Activated naive CD8-positive, alpha-beta T cell treated with anti-CD3 and anti-CD28 coated beads, Interleukin-2, amount 10 ng/mL, durations not matched to agents 7 days and 5 days (primary cell): ENCODE measurements at regions not wholly inside any gene's neighbourhood (a gene's known extent, or its start where the extent isn't known, plus 50 kb on each side); places are given as distances from the start of the nearest gene placed in this dataset.
"Not testable (repeated sequence)": the region's sequence is repeated elsewhere in the genome, so short reads cannot be mapped to it uniquely, and the experiment has no call there.

Experiments
- ATAC-seq: fragments of 150-1000 bp; cut with Tn5 transposase; one replicate; pipeline ENCODE4 v1.10.0; 2021; ENCODE audit warnings: low read depth, moderate library complexity
- POLR2A ChIA-PET: fragments of 350-600 bp; sonication (Branson Sonifier 250); formaldehyde crosslinking; loops from one replicate; lab custom pipeline; 2021; ENCODE audit warnings: antibody characterized with exemption; lab: Charles Lee
- DNase-seq: peaks from one replicate; pipeline ENCODE4 v3.0.0; 2021
- H3K27ac Mint-ChIP-seq: one replicate; pipeline ENCODE4 v1.8.0; 2022; ENCODE audit warnings: mild to moderate bottlenecking, mixed read lengths
- H3K27me3 Mint-ChIP-seq: one replicate; pipeline ENCODE4 v1.8.0; 2022; ENCODE audit warnings: mild to moderate bottlenecking, moderate library complexity, mixed read lengths
- H3K36me3 Mint-ChIP-seq: one replicate; pipeline ENCODE4 v1.8.0; 2021; ENCODE audit warnings: mild to moderate bottlenecking, mixed read lengths
- H3K4me1 Mint-ChIP-seq: one replicate; pipeline ENCODE4 v1.8.0; 2021; ENCODE audit warnings: mixed read lengths
- H3K4me3 Mint-ChIP-seq: one replicate; pipeline ENCODE4 v1.8.0; 2022; ENCODE audit warnings: mild to moderate bottlenecking, moderate library complexity, mixed read lengths
- H3K9me3 Mint-ChIP-seq: one replicate; pipeline ENCODE4 v1.8.0; 2021; ENCODE audit warnings: mixed read lengths

DNA sequence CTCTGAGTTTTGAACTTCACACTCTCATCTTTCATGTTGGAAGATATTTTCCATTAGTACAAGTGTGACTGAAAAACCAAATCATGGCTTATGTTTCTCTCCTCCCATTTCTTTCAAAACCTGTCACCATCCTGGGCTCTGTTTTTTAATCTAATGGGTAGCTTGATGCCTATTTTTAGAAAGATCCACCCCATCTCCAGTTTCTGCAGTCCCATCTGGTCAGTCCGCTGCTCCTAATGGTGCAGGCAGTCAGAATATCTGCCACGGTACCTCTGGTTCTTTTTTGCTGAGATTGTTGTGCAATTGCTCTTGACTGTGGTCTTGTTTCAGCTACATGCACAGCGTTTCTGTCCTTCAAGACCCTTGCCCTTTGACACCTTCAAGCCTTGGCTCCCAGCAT lies 240.9 kb upstream of the CADM2 start:
- no peak overlapping the region for H3K4me3 Mint-ChIP-seq
- POLR2A ChIA-PET: no interaction called here
- peaks cover 2% of the 10 kb centered on the region for H3K9me3 Mint-ChIP-seq
- H3K27ac Mint-ChIP-seq: no peak overlapping the region
- DNase-seq (no peak), ATAC-seq (no peak)
- H3K27me3 Mint-ChIP-seq: no peaks in the 10 kb centered on the region
- no peaks in the 10 kb centered on the region for H3K4me1 Mint-ChIP-seq
- H3K36me3 Mint-ChIP-seq: no peaks in the 10 kb centered on the region

DNA sequence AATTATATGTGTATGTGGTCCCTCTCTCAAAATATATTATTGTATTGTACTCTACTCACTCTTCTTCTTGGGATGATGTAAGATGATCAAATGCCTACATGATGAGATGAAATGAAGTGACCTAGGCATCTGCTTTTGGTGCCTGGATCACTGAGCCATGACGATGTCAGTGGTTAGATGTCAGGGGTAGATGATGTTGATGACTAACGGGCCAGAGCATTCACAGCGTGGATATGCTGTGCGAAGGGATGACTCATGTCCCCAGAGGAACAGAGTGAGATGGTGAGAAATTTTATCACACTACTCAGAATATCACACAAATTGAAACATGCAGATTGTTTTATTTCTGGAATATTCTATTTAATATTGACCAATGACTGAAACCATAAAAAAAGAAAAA lies 233.9 kb upstream of the CADM2 start:
- Mint-ChIP-seq H3K4me1 (no peaks in the 10 kb centered on the region), H3K4me3 (no peak overlapping the region), H3K27me3 (no peaks in the 10 kb centered on the region), H3K9me3 (peaks cover 7% of the 10 kb centered on the region), H3K36me3 (no peaks in the 10 kb centered on the region), H3K27ac (no peak overlapping the region)
- no peak for ATAC-seq
- DNase-seq: no peak
- POLR2A ChIA-PET: no interaction called here

DNA sequence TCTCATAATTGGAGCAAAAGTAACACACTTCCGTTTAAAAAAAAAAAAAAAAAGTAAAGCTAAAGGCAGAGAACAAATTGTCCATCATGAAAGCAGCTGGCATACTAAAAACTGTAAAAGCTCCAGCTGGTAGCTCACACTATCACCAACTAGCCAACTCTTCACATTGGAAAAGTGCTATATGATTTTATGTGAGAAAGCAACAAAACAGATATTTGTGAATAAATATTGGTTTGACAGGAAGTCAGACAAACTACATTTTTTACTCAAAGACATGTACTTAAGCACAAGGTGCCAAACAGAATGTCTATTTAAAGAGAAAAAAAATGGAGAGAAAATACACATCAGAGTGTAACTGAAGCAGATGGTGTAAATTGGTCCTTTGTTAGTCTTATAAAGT lies 231.2 kb upstream of the CADM2 start:
- POLR2A ChIA-PET: no interaction called here
- H3K4me1 Mint-ChIP-seq: no peaks in the 10 kb centered on the region
- ATAC-seq: no peak
- H3K4me3 Mint-ChIP-seq: no peak overlapping the region
- no peaks in the 10 kb centered on the region for H3K36me3 Mint-ChIP-seq
- no peak overlapping the region for H3K27ac Mint-ChIP-seq
- no peak for DNase-seq
- H3K9me3 Mint-ChIP-seq: peaks cover 8% of the 10 kb centered on the region
- no peaks in the 10 kb centered on the region for H3K27me3 Mint-ChIP-seq

DNA sequence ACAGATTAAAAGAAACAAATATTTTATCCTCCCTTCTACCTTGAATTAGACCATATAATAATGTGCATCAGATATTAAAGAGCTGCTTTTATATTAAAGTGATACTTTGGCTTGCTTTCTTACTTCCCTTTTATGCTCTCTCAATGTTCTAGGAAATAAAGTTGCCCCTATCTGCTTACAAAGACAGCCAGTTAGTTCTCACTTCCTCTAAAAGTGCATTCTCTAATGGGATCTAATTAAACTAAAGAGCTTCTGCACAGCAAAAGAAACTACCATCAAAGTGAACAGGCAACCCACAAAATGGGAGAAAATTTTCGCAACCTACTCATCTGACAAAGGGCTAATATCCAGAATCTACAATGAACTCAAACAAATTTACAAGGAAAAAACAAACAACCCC lies 224.1 kb upstream of the CADM2 start:
- POLR2A ChIA-PET, ATAC-seq, H3K4me1 Mint-ChIP-seq, H3K36me3 Mint-ChIP-seq, DNase-seq, H3K4me3 Mint-ChIP-seq, H3K27me3 Mint-ChIP-seq, H3K27ac Mint-ChIP-seq, H3K9me3 Mint-ChIP-seq: not testable (repeated sequence)

- Mint-ChIP-seq H3K4me3 (no peak overlapping the region), H3K27me3 (no peaks in the 10 kb centered on the region), H3K9me3 (no peaks in the 10 kb centered on the region), H3K4me1 (no peaks in the 10 kb centered on the region), H3K36me3 (no peaks in the 10 kb centered on the region), H3K27ac (no peak overlapping the region)
- DNase-seq: no peak
- no peak for ATAC-seq
- POLR2A ChIA-PET: no interaction called here
Measured at GRCh38 chr3:84738086-84738485, 220.7 kb upstream of the CADM2 start.

DNA sequence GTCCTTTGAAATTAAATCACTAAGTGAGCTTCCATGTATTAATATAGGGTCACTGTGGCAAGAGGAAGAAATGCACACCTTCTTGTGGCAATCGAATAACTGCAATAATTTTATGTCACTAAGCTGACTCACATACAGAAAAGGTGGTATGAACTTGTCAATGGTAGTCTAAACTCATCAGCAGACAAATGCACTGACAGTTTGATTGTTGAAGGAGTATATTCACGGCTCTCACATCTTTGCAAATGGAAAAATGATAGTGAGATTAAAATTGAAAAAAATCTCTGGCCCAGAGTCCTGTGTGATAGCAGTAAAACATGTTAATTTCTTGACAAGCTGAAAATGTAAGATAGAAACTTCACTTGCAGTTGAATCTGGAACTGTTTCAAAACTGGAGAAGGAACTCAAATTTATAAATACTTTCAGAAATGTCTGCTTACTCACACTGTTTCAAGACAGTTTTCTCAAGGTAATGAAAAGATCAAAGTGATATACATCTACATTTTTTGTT lies 215.8 kb upstream of the CADM2 start:
- Mint-ChIP-seq H3K36me3 (no peaks in the 10 kb centered on the region), H3K4me3 (no peak overlapping the region), H3K4me1 (no peaks in the 10 kb centered on the region), H3K9me3 (no peaks in the 10 kb centered on the region), H3K27me3 (no peaks in the 10 kb centered on the region), H3K27ac (no peak overlapping the region)
- ATAC-seq: no peak
- no peak for DNase-seq
- POLR2A ChIA-PET: no interaction called here

- Mint-ChIP-seq H3K36me3 (no peaks in the 10 kb centered on the region), H3K9me3 (no peaks in the 10 kb centered on the region), H3K4me1 (no peaks in the 10 kb centered on the region), H3K27me3 (no peaks in the 10 kb centered on the region), H3K27ac (no peak overlapping the region), H3K4me3 (no peak overlapping the region)
- POLR2A ChIA-PET: no interaction called here
- ATAC-seq (no peak), DNase-seq (no peak)
Measured at GRCh38 chr3:84744130-84744529, 214.7 kb upstream of the CADM2 start.

- H3K27ac Mint-ChIP-seq: no peak overlapping the region
- H3K4me1 Mint-ChIP-seq: no peaks in the 10 kb centered on the region
- no peak for ATAC-seq
- H3K36me3 Mint-ChIP-seq: no peaks in the 10 kb centered on the region
- H3K27me3 Mint-ChIP-seq: no peaks in the 10 kb centered on the region
- no peaks in the 10 kb centered on the region for H3K9me3 Mint-ChIP-seq
- no peak for DNase-seq
- H3K4me3 Mint-ChIP-seq: no peak overlapping the region
- POLR2A ChIA-PET: no interaction called here
Measured at GRCh38 chr3:84755860-84756259, 202.9 kb upstream of the CADM2 start.

DNA sequence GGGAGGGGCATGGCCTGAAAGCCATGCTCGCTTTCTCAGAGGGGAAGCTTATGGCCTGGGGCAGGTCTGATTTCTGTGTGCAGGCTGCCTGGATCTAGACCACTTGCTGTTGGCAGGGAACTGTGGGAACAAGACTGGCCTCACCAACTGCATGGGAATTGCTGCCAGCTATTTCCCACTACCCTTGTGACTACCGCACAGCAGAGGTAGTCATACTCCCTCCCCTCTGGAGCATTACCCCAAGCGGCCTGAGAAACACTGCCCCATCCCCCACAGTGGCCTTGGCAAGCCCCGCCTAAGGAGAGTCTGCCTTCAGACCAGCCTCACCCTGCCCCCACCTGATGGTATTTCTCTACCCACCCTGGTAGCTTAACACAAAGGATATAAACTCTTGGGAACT lies 199.4 kb upstream of the CADM2 start:
- no peak for DNase-seq
- Mint-ChIP-seq H3K36me3 (no peaks in the 10 kb centered on the region), H3K27me3 (no peaks in the 10 kb centered on the region), H3K4me3 (no peak overlapping the region), H3K9me3 (peaks cover 14% of the 10 kb centered on the region), H3K27ac (no peak overlapping the region), H3K4me1 (no peaks in the 10 kb centered on the region)
- POLR2A ChIA-PET: no interaction called here
- ATAC-seq: no peak

- Mint-ChIP-seq H3K9me3 (peaks cover 5% of the 10 kb centered on the region), H3K4me1 (no peaks in the 10 kb centered on the region), H3K4me3 (no peak overlapping the region), H3K27me3 (no peaks in the 10 kb centered on the region), H3K27ac (no peak overlapping the region), H3K36me3 (no peaks in the 10 kb centered on the region)
- DNase-seq (no peak), ATAC-seq (no peak)
- POLR2A ChIA-PET: no interaction called here
Measured at GRCh38 chr3:84772841-84773240, 185.9 kb upstream of the CADM2 start.

DNA sequence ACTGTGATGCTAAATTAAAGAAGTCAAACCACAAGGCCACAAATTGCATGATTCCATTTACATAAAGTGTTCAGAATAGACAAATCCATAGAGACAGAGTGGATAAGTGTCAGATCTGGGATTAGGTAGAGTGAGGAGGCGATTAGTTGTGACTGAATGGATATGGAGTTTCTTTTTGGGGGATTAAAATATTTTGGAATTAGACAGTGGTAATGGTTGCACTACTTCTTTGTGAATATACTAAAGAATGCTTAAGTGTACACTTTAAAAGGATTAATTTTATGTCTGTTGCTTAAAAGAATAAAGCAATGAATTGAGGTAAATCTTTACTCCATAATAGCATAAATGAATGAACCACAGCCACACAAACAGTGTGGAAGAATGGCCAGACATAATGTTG lies 175.5 kb upstream of the CADM2 start:
- peaks cover 8% of the 10 kb centered on the region for H3K9me3 Mint-ChIP-seq
- no peaks in the 10 kb centered on the region for H3K27me3 Mint-ChIP-seq
- H3K4me1 Mint-ChIP-seq: no peaks in the 10 kb centered on the region
- DNase-seq (no peak), ATAC-seq (no peak)
- no peak overlapping the region for H3K4me3 Mint-ChIP-seq
- no peaks in the 10 kb centered on the region for H3K36me3 Mint-ChIP-seq
- H3K27ac Mint-ChIP-seq: no peak overlapping the region
- POLR2A ChIA-PET: no interaction called here

- H3K4me3 Mint-ChIP-seq: no peak overlapping the region
- H3K27me3 Mint-ChIP-seq: no peaks in the 10 kb centered on the region
- ATAC-seq (no peak), DNase-seq (no peak)
- H3K9me3 Mint-ChIP-seq: peaks cover 11% of the 10 kb centered on the region
- no peak overlapping the region for H3K27ac Mint-ChIP-seq
- H3K4me1 Mint-ChIP-seq: no peaks in the 10 kb centered on the region
- no peaks in the 10 kb centered on the region for H3K36me3 Mint-ChIP-seq
- POLR2A ChIA-PET: no interaction called here
Measured at GRCh38 chr3:84789961-84790360, 168.8 kb upstream of the CADM2 start.

GRCh38 chr3:84806958-84807357 lies 151.8 kb upstream of the CADM2 start:
- DNase-seq (no peak), ATAC-seq (no peak)
- no peak overlapping the region for H3K4me3 Mint-ChIP-seq
- H3K27me3 Mint-ChIP-seq: no peaks in the 10 kb centered on the region
- no peak overlapping the region for H3K27ac Mint-ChIP-seq
- no peaks in the 10 kb centered on the region for H3K4me1 Mint-ChIP-seq
- POLR2A ChIA-PET: no interaction called here
- no peaks in the 10 kb centered on the region for H3K36me3 Mint-ChIP-seq
- H3K9me3 Mint-ChIP-seq: peaks cover 4% of the 10 kb centered on the region

- no peaks in the 10 kb centered on the region for H3K27me3 Mint-ChIP-seq
- DNase-seq (no peak), ATAC-seq (no peak)
- H3K4me3 Mint-ChIP-seq: no peak overlapping the region
- no peaks in the 10 kb centered on the region for H3K4me1 Mint-ChIP-seq
- H3K9me3 Mint-ChIP-seq: peaks cover 3% of the 10 kb centered on the region
- POLR2A ChIA-PET: no interaction called here
- no peaks in the 10 kb centered on the region for H3K36me3 Mint-ChIP-seq
- no peak overlapping the region for H3K27ac Mint-ChIP-seq
Measured at GRCh38 chr3:84820126-84820525, 138.7 kb upstream of the CADM2 start.

- ATAC-seq (no peak), DNase-seq (no peak)
- peaks cover 3% of the 10 kb centered on the region for H3K9me3 Mint-ChIP-seq
- POLR2A ChIA-PET: no interaction called here
- no peak overlapping the region for H3K4me3 Mint-ChIP-seq
- H3K4me1 Mint-ChIP-seq: no peaks in the 10 kb centered on the region
- no peak overlapping the region for H3K27ac Mint-ChIP-seq
- no peaks in the 10 kb centered on the region for H3K27me3 Mint-ChIP-seq
- H3K36me3 Mint-ChIP-seq: no peaks in the 10 kb centered on the region
Measured at GRCh38 chr3:84820906-84821305, 137.9 kb upstream of the CADM2 start.
